ENCODE measurements at regions not wholly inside any gene's neighbourhood (a gene's known extent, or its start where the extent isn't known, plus 50 kb on each side); places are given as distances from the start of the nearest gene placed in this dataset.

- no peak for DNase-seq (ENCODE audit: low read depth)
These were observed 218.5 kb upstream of the MKLN1 start for GRCh38 chr7:131109011-131109758.

DNA sequence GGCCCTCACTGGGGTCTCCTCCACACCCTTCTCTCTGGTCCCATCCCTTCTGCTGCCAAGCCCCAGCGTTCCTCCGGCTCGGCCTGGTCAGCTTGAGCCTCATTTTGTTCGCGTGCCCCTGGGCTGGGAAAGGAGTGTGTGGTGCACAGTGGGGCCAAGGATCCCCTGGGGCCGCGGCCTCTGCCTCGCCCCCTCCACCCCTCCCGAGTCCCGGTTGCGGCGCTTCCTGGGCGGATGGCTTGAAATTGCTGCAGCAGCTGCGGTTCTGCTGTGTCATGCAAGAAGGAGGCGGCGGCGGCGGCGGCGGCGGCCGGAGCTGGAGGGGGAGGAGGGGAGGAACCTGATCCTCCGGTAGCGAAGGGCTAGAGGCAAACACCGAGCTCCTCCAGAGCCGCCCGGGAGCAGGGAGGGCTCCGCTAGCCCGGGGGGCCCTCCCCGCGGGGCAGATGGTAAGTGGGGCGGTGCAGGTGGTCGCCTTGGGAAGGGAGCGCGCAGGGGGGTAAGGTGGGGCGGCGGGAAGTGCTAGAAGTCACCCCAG lies 217.8 kb upstream of the MKLN1 start:
- peak; percentile 37 for DNase-seq (ENCODE audit: low read depth)

DNA sequence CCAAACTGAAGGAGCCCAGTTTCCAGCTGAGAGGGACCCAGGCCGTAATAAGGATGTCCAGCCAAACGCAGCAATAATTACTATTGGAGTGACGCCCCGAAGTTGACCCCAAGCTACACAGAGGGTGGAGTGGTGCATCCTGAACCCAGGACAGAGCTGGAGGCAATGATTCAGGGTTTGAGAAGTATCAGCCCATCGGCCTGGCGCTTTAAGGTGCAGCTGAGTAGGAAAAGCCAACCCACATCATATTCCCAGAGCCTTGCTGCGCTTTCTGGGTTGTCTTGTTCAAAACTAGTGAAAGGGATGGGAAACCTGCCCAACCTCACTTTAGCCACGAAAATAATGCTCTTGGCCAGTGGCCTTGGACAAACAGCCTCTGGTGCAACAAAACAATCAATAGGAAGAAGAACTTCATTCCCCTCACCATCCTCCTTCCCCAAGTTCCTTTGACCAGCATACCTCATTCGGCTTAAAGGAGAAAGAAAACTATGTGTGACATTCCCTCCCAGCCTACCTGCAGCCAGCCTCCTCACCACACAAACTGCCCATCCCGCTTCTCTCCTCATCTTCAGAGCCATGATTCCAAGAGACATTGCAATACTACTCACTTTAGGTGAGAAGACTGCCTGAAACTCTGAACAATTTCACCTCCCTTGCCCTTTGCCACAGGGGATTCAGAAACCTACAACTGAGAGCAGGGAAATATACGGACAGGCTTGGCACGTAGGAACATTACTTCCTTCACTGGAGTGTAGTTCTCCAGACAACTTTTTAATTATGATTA lies 217.2 kb upstream of the MKLN1 start:
- DNase-seq (ENCODE audit: low read depth) = no peak

DNA sequence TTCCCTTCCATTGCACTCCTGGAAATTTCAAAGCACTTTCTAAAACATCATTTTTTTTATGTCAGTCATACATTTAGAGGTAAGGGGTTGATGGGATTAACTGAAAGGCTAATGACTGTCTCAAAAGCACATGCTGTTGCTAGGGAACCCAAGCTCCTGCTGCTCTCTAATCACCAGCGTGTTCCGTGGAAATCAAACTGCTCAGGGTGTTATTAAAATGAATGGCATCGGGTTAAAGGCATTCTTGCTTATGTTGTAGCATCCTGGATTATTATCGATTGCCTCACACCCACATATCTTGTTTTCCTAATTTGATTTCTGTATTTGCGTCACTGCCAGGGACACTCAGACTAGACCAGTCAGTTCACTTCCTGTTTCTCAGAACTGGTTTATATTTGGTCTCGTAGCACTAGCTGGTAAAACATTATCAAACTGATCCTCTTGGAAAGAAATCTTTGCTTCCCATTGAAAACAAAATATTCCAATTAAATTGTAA lies 216.5 kb upstream of the MKLN1 start:
- DNase-seq (ENCODE audit: low read depth) = no peak

- no peak for DNase-seq (ENCODE audit: low read depth)
These were observed 215.9 kb upstream of the MKLN1 start for GRCh38 chr7:131111792-131112191.

GRCh38 chr7:131112431-131112830 lies 215.2 kb upstream of the MKLN1 start:
- DNase-seq (ENCODE audit: low read depth) = no peak

DNA sequence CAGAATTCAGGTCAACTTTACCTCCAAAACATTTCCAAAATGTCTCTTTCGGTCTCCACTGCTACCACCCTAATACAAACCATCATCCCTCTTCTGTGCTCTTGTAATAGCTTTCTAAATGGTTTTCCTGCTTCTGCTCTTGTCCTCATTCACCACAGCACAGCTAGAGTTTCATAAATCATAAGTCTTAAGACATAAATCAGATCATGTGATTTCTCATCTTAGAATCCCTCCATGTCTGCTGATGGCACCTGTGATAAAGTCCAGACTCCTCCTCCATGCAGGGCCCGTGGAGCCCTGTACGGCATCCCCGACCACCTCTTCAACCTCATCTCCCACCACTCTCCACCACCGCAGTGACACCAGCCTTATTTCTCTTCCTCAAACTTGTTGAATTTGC lies 212.3 kb upstream of the MKLN1 start:
- DNase-seq (ENCODE audit: low read depth) = no peak

GRCh38 chr7:131117439-131117838 lies 210.2 kb upstream of the MKLN1 start:
- DNase-seq (ENCODE audit: low read depth) = no peak

DNA sequence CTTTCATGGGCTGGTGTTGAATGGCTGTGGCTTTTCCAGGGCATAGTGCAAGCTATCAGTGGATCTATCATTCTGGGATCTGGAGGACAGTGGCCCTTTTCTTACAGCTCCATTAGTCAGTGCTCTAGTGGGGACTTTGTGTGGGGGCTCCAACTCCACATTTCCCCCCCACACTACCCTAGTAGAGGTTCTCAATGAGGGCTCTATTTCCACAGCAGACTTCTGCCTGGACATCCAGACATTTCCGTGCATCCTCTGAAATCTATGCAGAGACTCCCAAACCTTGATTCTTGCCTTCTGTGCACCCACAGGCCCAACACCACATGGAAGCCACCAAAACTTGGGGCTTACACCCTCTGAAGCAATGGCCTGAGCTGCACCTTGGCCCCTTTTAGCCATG lies 208.3 kb upstream of the MKLN1 start:
- DNase-seq (ENCODE audit: low read depth) = no peak

GRCh38 chr7:131122394-131122793 lies 205.3 kb upstream of the MKLN1 start:
- no peak for DNase-seq (ENCODE audit: low read depth)

DNA sequence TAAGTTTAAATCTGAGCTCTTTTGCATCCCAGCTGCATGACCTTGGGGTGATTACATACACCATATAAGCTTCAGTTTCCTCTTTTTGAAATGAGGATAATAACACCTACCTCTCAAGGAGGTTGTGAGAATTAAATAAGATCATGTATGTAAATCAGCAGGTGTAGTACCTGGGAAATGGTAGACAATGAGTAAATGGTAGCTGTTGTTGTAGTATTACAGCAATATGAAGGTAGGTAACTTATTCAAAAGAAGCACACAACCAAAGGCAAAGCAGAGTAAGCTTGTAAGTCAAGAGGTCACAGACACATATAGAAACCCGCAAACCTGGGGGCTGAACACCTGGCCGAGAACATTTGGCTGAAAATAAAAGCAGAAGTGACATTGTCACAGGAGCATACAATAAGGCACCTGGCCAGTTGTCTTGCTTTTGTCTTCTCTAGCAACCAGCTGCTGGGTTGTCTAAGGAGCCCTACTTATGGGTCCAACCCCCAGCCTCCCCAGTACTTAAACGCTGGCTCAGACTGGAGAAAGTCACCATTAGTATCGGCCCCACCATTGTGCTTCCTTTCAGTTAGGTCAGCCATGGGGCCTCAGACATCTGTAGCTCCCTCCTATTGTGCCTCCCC lies 203.6 kb upstream of the MKLN1 start:
- DNase-seq (ENCODE audit: low read depth) = no peak

DNA sequence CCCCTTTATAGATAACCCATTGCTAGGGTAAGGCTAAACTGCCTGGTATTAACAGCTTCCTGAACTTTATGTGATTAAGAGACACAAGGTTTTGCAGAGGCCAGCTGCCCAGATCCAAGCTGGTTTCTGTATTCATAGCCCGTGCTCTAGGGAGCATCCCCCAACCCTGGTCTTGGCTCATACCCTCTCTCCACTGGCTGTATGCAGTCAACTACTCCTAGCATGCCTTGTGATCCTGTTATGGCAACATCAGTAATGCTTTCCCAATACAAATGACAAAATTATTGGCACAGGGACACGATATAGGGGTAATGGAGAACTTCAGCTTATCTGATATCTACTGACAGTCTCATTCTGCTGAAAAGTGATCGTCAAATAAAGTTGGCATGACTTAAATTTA lies 202.8 kb upstream of the MKLN1 start:
- DNase-seq (ENCODE audit: low read depth) = no peak

- no peak for DNase-seq (ENCODE audit: low read depth)
These were observed 197.4 kb upstream of the MKLN1 start for GRCh38 chr7:131130324-131130723.

GRCh38 chr7:131131012-131131745 lies 196.5 kb upstream of the MKLN1 start:
- no peak for DNase-seq (ENCODE audit: low read depth)

- DNase-seq (ENCODE audit: low read depth) = no peak
These were observed 195.8 kb upstream of the MKLN1 start for GRCh38 chr7:131131746-131132431.

DNA sequence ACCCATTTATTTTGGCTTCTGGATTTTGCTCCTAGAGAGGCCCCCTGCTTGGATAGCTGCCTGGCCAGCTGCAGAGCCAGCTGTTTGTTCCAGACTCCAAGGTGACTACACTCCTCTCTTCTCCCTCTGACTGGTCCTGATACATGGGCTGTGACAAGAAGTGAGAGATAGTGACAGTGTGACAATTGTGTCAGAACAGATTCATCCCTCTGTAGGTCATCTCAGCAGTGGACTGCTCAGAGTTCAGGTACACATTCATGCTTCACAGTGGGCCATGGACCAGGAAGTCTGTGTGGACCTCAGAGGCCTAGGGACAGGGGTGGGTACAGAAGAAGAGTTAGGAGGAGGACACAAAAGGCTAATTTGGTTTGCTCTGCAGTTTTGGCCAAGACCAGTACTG lies 188.2 kb upstream of the MKLN1 start:
- DNase-seq (ENCODE audit: low read depth) = no peak

GRCh38 chr7:131141443-131141967 lies 186.2 kb upstream of the MKLN1 start:
- no peak for DNase-seq (ENCODE audit: low read depth)

- no peak for DNase-seq (ENCODE audit: low read depth)
These were observed 183.8 kb upstream of the MKLN1 start for GRCh38 chr7:131143869-131144268.

DNA sequence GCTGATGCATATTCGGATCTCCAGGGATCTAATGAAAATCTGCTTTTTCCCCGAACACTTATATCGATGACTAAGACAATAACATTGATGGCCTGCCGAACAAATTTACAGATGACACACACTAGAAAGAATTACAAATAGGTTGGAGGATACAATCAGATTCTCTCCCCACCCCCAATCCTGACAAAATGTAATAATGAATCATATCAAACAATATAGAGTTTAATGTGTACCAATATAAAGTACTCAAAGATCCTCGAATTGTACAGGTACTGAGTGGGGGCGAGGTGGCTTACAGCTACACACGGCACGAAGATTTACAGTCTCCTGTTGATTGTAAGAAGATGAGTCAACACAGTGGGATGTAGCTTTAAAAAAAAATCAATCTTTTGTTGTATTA lies 182.7 kb upstream of the MKLN1 start:
- DNase-seq (ENCODE audit: low read depth) = no peak

DNA sequence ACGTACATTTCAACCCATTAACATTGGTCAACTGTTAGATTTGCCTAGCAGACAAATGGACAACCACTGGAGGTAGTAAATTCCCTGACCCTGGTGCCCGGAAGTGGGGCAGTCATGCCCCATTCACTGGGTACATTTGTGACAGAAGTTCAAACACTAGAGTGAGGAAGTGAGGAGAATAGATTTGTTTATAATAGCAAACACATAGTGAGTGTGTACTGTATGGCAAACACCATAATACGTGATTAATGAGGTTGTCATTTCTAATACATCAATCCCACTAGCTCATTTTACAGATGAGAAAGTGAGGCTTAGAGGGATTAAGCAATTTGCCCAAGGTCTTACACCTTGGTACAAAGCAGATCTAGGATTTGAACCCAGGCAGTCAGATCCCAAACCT lies 181.9 kb upstream of the MKLN1 start:
- no peak for DNase-seq (ENCODE audit: low read depth)

DNA sequence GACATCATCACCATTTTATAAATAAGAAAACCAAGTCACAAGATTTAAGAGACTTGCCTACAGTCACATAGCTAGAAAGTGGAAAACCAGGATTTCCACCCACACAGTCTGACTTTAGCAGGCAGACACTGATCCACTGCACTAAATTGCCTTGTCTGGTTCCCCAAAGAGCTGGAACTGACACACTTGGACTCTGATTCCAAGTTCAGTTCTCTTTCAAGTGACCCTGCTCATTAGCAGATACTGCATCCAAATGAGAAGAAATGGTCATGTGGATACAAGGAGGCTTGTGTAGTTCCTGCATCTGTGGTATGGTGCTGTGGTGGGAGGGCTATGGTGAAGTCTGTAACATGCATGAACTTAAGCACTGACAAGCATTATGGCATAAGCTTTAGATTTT lies 180.1 kb upstream of the MKLN1 start:
- no peak for DNase-seq (ENCODE audit: low read depth)
